ENCODE measurements at regions not wholly inside any gene's neighbourhood (a gene's known extent, or its start where the extent isn't known, plus 50 kb on each side); places are given as distances from the start of the nearest gene placed in this dataset.

DNA sequence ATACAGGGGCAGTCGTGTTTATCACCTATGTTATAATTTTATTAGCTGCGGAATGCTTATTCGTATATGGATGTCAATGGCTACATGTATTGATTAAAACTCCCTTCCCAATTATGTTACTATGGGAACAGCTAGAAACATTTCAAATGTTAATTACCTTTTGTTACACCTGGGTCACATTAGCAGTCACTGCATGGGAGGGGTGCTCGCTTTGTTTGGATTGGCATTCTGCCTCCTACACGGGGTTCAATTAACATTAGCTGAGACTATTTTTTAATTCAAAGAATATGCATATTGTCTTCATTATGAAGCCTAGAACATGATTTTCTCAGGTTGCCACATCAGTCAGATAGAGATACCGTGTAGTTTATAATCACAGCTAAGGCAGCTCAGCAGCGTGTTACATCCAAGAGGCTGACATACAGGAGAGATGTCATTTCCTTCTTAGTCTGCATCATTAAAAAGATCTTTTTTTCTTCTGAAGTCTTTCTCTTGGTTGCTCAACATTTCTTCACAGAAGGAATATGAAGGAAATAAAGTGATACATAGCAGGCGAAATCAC is 76.2 kb upstream of the RPS6KA2 start:
- TF ChIP-seq, protein P1, sequence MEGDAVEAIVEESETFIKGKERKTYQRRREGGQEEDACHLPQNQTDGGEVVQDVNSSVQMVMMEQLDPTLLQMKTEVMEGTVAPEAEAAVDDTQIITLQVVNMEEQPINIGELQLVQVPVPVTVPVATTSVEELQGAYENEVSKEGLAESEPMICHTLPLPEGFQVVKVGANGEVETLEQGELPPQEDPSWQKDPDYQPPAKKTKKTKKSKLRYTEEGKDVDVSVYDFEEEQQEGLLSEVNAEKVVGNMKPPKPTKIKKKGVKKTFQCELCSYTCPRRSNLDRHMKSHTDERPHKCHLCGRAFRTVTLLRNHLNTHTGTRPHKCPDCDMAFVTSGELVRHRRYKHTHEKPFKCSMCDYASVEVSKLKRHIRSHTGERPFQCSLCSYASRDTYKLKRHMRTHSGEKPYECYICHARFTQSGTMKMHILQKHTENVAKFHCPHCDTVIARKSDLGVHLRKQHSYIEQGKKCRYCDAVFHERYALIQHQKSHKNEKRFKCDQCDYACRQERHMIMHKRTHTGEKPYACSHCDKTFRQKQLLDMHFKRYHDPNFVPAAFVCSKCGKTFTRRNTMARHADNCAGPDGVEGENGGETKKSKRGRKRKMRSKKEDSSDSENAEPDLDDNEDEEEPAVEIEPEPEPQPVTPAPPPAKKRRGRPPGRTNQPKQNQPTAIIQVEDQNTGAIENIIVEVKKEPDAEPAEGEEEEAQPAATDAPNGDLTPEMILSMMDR (IDR thresholded peaks at IDR 0.05 in 8 of 11, conservative IDR thresholded peaks at IDR 0.05 in 3 of 11), result no peak
- no peak for TF ChIP-seq POLR2A (IDR thresholded peaks at IDR 0.05)

Measured in spleen (tissue), 7 donors.